GM18511 (cell line): ENCODE measurements at regions not wholly inside any gene's neighbourhood (a gene's known extent, or its start where the extent isn't known, plus 50 kb on each side); places are given as distances from the start of the nearest gene placed in this dataset.
"Not testable (repeated sequence)": the region's sequence is repeated elsewhere in the genome, so short reads cannot be mapped to it uniquely, and the experiment has no call there.

ENCODE experiments used
- ATAC-seq: cut with Tn5 transposase; IDR thresholded peaks from one replicate; pipeline ENCODE4 v1.9.1; 2021; ENCODE audit warnings: mild to moderate bottlenecking, moderate library complexity; ENCODE audit not compliant: unreplicated experiment

DNA sequence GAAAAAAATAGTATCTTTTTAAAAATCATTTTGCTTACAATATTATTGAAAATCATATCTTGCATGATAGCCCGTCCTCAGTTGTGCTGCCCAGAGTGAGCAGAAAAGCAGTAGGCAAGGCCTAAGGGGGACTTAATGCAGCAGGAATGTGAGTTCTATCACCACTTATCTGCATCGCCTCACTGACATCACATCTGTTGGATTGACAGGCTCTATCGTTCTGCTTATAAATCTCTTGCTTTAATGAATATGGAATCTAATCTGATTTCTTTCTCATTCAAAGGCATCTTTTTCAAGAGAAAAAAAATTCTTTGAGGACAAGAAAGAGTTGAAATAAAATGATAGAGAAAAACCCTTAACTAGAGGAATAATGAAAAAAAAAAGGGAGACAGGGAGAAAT is 249.9 kb downstream of the PAPSS1 start:
- no peak for ATAC-seq

DNA sequence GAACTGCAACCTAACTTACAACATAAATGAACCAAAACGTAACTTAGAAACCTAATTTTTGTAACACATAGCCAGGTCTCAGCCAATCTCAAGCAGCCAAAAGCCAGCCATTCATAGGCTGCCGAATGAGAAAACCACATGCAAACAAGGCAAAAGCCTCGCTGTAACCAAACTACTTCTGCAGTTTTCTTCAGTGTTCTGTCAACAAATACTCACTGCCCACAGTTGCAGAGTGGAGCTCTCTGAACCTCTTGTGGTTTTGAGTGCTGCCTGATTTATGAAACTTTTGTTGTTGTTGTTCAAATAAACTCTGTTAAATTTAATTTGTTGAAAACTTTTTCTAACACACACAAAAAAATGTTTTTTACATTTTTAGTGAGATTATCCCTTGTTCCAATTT is 251.2 kb downstream of the PAPSS1 start:
- ATAC-seq, result no peak

DNA sequence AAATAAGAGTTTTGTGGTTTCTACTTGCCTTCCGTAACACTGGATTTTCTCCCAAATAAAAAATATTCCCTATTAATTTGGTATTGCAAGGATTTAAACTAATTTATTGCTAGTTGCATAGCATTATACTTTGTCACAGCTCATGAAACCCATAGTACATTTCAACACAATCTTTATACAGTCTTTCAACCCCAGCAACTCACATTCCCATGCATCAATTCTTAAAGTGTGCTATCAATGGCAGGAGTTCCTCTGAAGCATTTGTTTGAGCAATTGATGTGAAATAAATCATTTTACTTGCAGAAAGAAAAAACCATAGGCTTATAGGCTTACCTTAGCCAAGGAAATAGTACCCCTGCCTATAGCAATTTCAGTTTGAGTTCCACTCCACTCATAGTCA is 251.9 kb downstream of the PAPSS1 start:
- no peak for ATAC-seq

DNA sequence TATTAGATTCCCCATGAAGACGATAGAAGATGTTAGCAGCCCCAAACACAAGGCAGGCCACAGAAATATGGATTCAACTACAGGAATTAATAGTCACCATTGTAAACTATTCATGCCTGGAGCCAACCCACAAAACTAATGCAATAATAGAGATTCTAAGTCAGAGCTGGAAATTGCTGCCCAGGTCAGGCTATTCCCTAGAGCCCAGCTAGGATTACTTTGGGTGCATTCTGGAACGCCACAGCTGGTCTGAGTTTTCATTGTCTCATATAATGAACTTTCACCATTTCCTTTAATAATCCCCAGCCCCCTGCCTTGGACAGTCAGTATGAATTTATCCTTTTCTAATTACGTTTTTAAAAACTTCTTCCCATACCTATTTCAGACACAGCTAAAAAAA is 252.6 kb downstream of the PAPSS1 start:
- ATAC-seq, result no peak

DNA sequence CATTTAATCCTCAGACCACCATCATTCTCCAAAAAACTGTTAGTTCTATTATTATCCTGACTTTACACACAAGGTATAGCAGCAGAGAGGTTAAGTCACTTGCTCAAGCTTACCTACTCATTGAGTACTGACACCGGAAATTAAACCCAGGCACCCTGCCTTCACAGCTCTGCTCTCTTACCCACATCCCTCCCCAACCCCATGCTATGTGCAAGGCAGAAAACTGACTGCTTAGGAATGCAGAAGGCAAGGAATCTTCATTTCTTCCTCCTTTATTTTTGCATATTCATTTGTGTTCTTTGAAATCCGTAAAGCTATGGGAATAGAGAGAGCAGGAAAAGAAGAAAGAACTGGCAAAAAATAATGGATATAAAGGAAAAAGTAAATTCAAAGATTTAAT is 261.8 kb downstream of the PAPSS1 start:
- no peak for ATAC-seq

DNA sequence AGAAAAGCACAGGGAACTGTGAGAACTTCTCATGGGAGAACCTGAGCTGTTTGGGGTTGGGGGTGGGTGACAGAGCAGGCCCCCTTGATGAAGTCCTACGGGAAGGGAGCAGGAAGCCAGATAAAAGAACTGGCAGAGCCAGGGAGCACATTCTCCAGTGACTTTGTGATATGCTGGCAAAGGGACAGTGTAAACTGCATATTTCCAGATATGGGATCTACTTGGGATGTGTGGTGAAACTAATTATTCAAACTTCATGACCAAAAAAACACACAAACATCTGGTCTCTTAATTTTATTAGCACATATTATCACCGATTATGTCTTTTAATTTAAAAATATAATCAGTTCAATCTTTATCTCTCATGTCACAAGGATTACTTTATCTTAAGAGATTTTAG is 266.0 kb downstream of the PAPSS1 start:
- ATAC-seq, result no peak

DNA sequence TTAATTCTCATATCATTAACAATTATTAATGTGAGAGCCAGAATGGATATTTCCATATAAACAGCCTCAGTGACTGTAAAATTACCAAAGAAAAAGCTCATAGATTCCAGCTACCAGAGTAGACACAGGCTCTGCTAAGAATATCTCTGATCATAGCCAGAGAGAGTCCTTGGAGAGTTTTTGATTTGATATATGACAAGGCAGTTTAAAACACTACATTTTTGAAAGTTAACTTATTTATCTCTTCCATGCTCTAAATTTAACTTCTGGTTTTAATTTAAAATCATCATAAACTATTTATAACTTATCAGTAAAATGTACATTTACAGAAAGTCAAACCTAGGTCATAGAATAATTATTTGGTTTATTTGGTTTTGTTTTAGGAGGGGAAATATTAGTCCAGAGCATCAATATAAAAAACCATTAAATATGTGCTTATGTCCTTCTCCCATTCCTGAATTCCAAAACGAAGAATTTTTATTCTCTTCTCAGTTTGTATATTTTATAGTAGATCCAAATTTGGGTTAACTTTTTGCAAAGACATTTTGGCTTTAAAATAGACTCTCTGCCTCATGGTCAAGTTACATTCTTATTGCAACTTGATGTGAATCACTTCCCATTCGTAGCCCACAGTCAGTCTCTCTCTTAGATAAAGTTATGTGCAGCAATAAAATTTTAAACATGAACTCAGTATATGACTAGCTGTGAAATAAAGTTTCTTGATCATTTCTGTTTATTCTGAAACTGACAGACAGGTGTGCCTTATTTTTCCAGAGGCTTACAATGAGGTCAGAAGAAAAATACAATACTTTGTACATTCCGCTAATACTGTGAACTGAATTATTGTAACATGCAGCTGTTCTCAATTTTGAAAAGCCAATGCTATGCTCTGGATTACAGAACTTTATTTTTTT is 267.1 kb downstream of the PAPSS1 start:
- ATAC-seq, result no peak

DNA sequence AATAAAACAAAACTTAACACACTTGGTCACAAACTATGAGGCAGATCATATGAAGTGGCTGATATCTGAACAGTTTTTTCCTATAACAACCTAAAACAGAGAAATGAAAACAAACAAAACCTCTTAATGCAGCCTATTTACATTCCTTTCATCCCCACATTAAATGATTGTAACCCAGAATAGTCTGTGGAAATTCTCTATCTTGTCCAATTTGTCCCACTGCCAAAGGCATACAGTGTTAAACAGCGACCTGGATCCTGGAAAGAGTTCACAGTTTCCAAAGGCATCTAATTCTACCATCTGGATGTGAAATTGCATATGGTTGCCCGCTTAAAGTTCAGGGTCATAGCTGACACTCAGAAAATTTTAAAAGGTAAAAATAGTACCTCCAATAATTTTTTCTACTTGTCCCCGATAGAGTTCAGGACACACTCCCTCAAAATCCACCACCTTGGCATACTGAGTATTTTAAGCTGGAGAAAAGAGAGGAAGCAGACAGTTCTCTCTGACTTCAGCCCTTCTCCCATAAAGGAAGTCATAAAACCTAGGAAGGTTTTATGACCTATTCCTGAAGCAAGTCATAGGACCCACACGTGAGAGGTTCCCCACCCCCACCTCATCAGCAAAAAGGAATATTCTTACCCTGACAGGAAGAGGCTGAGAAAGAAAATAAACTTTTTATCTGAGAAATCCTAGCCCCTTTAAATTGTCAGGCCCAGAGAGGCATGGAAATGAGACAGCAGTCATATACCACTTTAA is 270.2 kb downstream of the PAPSS1 start:
- ATAC-seq, result no peak

DNA sequence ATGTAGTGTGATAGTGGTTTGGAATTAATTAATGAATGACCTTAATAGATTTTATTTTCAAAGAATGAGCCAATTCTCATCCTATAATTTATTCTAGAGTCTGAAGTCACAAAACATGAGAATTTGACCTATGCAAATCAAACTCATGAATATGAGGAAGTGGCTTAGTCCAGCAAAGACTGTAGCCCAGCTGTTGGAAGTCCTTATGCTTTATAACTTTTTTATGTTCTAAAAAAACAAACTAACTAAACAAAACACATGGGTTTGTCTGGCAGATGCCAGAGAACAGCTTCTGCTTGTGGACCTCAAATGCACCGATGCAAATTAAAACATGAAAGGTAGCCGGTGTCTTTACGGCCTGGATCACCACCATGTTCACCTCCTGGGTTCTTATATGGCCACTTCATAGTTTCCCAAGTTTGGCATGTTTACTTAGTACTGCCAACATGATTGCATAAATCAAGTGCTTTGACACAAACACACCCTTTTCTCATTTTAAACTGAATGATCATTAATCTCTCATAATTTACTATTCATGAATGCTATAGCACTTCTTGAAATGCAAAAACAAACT is 277.4 kb downstream of the PAPSS1 start:
- ATAC-seq, result no peak

DNA sequence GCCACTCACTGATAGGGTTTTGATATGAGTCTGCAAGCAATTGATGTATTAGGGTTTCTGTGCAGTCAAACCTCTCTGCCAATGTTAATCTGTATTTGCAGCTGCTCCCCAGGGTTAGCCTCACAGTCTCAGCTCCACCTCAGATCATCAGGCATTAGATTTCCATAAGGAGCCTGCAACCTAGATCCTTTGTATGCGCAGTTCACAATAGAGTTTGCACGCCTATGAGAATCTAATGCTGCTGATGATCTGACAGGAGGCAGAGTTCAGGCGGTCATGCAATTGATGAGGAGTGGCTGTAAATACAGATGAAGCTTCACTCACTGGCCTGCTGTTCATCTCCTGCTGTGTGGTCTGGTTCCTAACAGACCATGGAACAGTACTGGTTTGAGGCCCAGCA is 280.6 kb downstream of the PAPSS1 start:
- no peak for ATAC-seq

DNA sequence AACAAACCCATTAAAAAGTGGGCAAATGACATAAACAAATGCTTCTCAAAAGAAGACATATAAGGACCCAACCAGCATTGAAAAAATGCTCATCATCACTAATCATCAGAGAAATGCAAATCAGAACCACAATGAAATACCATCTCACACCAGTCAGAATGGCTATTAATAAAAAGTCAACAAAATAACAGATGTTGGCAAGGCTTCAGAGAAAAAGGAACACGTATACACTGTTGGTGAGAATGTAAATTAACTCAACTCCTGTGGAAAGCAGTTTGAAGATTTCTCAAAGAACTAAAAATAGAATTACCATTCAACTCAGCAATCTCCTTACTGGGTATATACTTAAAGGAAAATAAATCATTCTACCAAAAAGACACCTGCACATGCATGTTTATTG is 283.6 kb downstream of the PAPSS1 start:
- ATAC-seq, result not testable (repeated sequence)

DNA sequence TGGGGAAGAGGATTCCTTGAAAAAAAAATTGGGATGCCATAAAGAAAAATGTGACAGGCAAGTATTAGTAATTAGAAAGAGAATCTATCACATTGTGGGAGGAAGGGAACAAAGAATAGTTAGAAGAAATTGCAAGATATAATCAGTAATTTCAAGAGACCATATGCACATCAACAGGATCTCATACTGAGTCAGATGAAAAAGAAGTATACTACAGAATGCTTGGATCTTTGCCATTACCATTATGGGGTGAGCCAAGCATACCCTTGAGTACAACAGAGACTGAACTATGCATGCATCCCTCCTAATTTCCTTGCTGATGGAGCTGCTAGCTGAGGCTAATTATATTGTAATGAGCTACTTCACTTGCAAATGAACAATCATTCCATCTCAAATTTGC is 287.6 kb downstream of the PAPSS1 start:
- ATAC-seq, result no peak

DNA sequence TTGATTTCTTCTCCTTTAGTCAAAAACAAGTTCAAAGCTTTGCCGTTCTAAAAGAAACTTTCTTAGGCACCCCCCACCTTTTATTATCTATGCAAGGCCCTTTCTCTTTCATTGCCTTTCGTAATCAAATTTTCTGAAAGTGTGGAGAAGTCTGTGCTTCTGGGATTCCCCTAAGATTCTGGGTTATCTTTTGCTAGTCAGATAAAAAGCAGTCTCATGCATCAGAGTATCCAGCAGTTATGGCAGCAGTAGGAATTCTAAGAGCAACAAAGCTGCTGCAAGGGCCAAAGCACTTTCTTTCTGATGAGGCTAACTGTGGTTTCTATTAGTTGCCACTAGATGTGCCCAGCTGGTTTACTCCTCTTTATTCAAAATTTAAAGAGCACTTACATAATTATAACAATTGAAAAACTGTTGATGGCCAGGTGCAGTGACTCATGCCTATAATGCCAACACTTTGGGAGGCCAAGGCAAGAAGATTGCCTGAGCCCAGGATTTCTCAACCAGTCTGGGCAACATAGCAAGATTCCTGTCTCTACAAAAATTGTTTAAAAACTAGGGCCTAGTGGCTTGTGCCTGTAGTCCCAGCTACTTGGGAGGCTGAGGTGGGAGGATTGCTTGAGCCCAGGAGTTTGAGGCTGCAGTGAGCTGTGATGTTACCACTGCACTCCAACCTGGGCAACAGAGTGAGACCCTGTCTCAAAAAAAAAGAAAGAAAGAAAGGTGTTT is 296.2 kb downstream of the PAPSS1 start:
- no peak for ATAC-seq

DNA sequence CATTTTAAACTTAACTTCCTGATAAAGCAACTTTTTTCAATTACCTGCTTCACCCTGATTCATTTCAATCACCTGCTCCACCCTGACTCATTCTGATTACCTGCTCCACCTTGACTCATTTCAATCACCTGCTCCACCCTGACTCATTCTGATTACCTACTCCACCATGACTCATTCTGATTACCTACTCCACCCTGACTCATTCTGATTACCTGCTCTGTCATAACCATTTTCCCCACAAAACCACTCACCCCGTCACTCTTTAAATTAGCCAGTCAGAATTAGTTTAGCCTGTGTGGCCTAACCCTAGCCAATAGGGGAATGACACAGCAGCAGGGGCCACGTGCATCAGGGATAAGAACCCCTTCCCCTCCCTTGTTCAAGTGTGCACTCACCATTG is 300.5 kb downstream of the PAPSS1 start:
- not testable (repeated sequence) for ATAC-seq

DNA sequence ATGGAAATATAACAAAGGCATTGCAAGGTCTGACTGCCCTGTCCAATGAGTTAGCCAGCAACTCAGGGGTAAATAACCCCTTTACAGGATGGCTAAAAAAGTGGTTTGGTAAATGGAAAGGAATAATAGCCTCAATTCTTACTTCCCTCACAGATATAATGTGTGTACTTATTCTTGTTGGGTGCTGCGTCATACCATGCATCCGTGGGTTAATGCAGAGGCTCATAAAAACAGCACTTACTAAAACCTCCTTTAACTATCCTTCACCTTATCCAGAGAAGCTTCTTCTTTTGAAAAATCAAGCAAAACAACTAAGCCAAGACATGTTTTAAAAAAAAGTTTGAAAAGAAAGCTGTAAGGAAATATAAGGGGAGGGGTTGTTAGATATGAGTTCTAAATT is 301.0 kb downstream of the PAPSS1 start:
- ATAC-seq, result no peak

DNA sequence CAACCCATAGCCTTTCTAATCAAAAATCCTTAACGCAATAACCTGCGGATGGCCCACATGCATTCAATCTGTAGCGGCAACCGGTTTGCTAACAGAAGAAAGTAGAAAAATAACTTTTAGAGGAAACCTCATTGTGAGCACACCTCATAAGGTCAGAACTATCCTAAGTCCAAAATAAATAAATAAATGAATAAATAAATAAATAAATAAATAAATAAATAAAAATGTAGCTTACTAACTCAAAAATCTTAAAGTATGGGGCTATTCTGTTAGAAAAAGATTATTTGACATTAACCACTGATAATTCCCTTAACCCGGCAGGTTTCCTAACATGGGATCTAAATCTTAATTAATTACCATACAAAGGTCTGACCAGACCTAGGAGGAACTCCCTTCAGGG is 304.5 kb downstream of the PAPSS1 start:
- not testable (repeated sequence) for ATAC-seq

DNA sequence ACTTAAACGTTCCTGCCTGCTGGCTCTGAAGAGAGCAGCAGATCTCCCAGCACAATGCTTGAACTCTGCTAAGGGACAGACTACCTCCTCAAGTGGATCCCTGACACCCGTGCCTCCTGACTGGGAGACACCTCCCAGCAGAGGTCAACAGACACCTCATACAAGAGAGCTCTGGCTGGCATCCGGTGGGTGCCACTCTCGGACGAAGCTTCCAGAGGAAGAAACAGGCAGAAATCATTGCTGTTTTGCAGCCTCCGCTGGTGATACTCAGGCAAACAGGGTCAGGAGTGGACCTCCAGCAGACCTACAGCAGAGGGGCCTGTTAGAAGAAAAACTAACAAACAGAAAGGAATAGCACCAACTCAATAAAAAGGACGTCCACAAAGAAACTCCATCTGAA is 310.2 kb downstream of the PAPSS1 start:
- ATAC-seq, result not testable (repeated sequence)

DNA sequence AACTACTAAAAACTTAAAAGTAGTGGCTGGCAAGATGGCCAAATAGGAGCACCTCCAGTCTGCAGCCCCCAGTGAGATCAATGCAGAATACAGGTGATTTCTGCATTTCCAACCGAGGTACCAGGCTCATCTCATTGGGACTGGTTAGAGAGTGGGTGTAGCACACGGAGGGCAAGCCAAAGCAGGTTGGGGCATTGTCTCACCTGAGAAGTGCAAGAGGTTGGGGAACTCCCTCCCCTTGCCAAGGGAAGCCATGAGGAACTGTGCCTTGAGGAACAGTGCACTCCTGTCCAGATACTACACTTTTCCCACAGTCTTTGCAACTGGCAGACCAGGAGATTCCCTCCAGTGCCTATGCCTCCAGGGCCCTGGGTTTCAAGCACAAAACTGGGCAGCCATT is 311.1 kb downstream of the PAPSS1 start:
- ATAC-seq, result no peak

DNA sequence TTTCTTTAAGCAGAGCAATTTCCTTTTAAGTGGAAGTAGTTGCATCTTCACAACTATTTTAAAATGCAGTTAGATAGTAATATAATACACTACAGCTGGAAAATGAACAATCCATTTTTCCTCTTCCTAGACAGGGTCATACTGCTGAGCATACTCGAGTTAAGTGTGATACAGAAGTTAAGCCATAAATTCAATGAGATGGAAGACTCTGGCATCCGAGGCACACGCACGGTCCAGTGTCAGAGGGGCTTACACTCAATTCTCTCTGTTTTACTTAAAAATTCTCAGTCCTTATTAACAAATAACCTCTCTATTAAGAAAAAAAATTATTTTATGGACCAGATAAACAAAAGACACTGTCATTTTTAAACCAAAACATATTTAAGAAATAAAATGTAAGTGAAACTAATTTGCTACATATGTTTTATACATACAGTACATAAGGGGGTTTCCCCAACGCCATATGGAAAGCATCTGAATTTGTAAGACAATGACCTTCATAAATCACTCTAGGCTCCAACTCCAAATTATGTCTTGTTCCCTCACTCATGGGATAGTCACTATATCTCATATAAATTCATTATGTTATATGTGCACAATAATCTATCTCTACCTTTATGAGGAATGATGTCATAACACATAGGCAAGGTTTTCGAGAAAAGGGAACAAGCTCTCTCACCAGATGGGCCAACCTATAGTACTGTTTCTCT is 315.3 kb downstream of the PAPSS1 start:
- ATAC-seq, result no peak

DNA sequence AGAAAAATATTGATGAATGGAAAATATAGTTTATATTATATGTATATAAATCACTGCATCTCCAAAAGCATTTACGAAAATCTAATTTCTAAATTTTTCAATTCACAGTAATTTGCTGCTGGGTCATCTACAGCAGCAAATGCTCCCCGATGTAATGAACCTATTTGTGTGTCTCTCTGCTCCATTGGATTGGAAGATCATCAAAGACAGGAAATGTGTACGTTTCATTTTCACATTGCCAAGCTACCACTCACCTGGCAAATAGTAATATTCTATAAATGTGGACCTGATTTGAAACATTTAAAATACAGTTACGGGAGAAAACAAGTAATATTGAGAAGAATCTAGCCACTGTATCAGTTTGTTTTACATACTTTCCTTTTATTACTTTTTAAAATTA is 317.7 kb downstream of the PAPSS1 start:
- no peak for ATAC-seq

DNA sequence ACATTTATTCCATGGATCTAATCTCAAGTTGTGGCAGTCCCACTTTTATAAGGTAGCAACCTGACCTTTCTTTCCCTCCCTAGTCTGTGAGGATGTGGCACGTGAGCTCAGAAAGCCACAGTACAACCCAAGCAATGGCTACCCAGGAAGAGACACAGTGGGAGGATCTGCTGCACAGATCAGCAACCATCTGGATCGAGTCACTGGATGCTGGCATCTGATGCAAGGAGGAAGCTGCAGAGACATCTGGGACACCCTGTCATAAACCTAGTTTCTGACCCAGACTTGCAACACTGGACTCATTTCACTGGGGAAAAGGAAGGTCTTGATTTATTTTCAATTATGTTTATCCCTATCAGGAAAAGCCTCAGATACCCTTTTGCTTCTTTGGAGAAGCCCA is 327.1 kb downstream of the PAPSS1 start:
- ATAC-seq, result no peak
